ENCODE measurements at regions not wholly inside any gene's neighbourhood (a gene's known extent, or its start where the extent isn't known, plus 50 kb on each side); places are given as distances from the start of the nearest gene placed in this dataset.

- Histone ChIP-seq H3K79me1 (ENCODE audit: low read depth, low read length) (no peaks in the 10 kb centered on the region), H3K9me3 (replicated peaks in 1 of 2; ENCODE audit: control insufficient read depth in 2 of 2, insufficient read depth in 1 of 2, low read depth in 1 of 2, low read length in 2 of 2) (peaks cover 0 to 3% of the 10 kb centered on the region in 2 donors), H2BK5ac (ENCODE audit: low read length) (no peak overlapping the region), H3K4ac (ENCODE audit: low read length) (no peak overlapping the region), H3K36me3 (replicated peaks in 1 of 2; ENCODE audit: control insufficient read depth in 2 of 2, insufficient read depth in 2 of 2, low read length in 2 of 2) (no peaks in the 10 kb centered on the region), H3K27me3 (ENCODE audit: control insufficient read depth in 3 of 3, insufficient read depth in 3 of 3, low read depth in 1 of 3, low read length in 3 of 3) (no peaks in the 10 kb centered on the region), H3K14ac (ENCODE audit: low read length) (no peak overlapping the region), H2BK12ac (ENCODE audit: low read length) (no peak overlapping the region), H3K4me2 (ENCODE audit: insufficient read depth, low read length, poor library complexity, severe bottlenecking) (no peak overlapping the region), H2AFZ (ENCODE audit: low read length) (no peak overlapping the region), H2BK15ac (ENCODE audit: low read length) (no peak overlapping the region), H2BK120ac (ENCODE audit: low read depth, low read length) (no peak overlapping the region), H3K27ac (replicated peaks; ENCODE audit: low read length) (no peak overlapping the region), H3K23ac (ENCODE audit: low read depth, low read length, poor library complexity) (no peak overlapping the region), H3K9ac (ENCODE audit: low read depth, low read length, poor library complexity) (no peak overlapping the region), H4K91ac (ENCODE audit: low read depth, low read length, poor library complexity) (no peak overlapping the region), H4K8ac (ENCODE audit: low read depth, low read length) (no peak overlapping the region), H2AK5ac (ENCODE audit: low read depth, low read length) (no peak overlapping the region), H3K4me3 (ENCODE audit: low read length in 2 of 2) (no peak overlapping the region), H3K4me1 (ENCODE audit: control insufficient read depth in 2 of 2, insufficient read depth in 1 of 2, low read depth in 1 of 2, low read length in 2 of 2) (peaks cover 1 to 4% of the 10 kb centered on the region in 2 donors), H3K18ac (ENCODE audit: low read length) (no peak overlapping the region)
- no peak for DNase-seq (ENCODE audit: low spot score)
- WGBS, 2 donors (ENCODE audit: extremely low coverage in 2 of 2, insufficient read length in 2 of 2, insufficient replicate concordance in 1 of 2), result no CpG with 5 or more reads among the region's 5 CpGs
Observed at GRCh38 chr10:129157185-129157584, 309.9 kb upstream of the MGMT start.

- peak; percentile 31 for DNase-seq (ENCODE audit: low spot score)
- Histone ChIP-seq H2AFZ (ENCODE audit: low read length) (no peak overlapping the region), H2BK15ac (ENCODE audit: low read length) (no peak overlapping the region), H3K9me3 (replicated peaks in 1 of 2; ENCODE audit: control insufficient read depth in 2 of 2, insufficient read depth in 1 of 2, low read depth in 1 of 2, low read length in 2 of 2) (no peaks in the 10 kb centered on the region), H3K27ac (replicated peaks; ENCODE audit: low read length) (no peak overlapping the region), H3K14ac (ENCODE audit: low read length) (no peak overlapping the region), H3K4me2 (ENCODE audit: insufficient read depth, low read length, poor library complexity, severe bottlenecking) (no peak overlapping the region), H3K4me3 (ENCODE audit: low read length in 2 of 2) (no peak overlapping the region), H3K79me1 (ENCODE audit: low read depth, low read length) (no peaks in the 10 kb centered on the region), H3K23ac (ENCODE audit: low read depth, low read length, poor library complexity) (no peak overlapping the region), H3K18ac (ENCODE audit: low read length) (no peak overlapping the region), H4K91ac (ENCODE audit: low read depth, low read length, poor library complexity) (no peak overlapping the region), H2BK12ac (ENCODE audit: low read length) (no peak overlapping the region), H2AK5ac (ENCODE audit: low read depth, low read length) (no peak overlapping the region), H2BK120ac (ENCODE audit: low read depth, low read length) (no peak overlapping the region), H3K4me1 (ENCODE audit: control insufficient read depth in 2 of 2, insufficient read depth in 1 of 2, low read depth in 1 of 2, low read length in 2 of 2) (peaks cover 1 to 4% of the 10 kb centered on the region in 2 donors), H3K27me3 (ENCODE audit: control insufficient read depth in 3 of 3, insufficient read depth in 3 of 3, low read depth in 1 of 3, low read length in 3 of 3) (no peaks in the 10 kb centered on the region), H3K36me3 (replicated peaks in 1 of 2; ENCODE audit: control insufficient read depth in 2 of 2, insufficient read depth in 2 of 2, low read length in 2 of 2) (no peaks in the 10 kb centered on the region), H3K9ac (ENCODE audit: low read depth, low read length, poor library complexity) (no peak overlapping the region), H2BK5ac (ENCODE audit: low read length) (no peak overlapping the region), H3K4ac (ENCODE audit: low read length) (no peak overlapping the region), H4K8ac (ENCODE audit: low read depth, low read length) (no peak overlapping the region)
- no CpG with 5 or more reads among the region's 2 CpGs for WGBS, 2 donors (ENCODE audit: extremely low coverage in 2 of 2, insufficient read length in 2 of 2, insufficient replicate concordance in 1 of 2)
Observed at GRCh38 chr10:129161150-129161549, 305.9 kb upstream of the MGMT start.

DNA sequence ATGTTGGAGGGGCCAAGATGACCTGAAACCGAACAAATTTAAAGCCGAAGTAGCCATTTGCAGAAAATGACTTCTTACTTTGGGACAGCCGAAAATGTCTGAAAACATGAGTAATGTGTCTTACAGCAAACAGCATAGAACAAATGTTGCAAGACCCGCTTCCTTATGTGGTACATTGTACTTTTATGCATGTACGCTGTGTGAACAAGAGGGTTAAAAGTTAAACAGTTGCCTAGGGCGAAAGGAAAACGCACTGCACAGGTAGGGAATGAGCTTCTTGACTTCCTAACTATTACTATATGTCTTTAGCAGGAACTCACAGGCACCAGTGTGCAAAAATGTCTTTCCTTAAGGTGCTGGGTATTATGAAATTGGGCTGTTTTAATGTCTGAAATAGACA is 303.5 kb upstream of the MGMT start:
- Histone ChIP-seq H3K23ac (ENCODE audit: low read depth, low read length, poor library complexity) (no peak overlapping the region), H3K4ac (ENCODE audit: low read length) (no peak overlapping the region), H2BK5ac (ENCODE audit: low read length) (no peak overlapping the region), H2AK5ac (ENCODE audit: low read depth, low read length) (no peak overlapping the region), H3K14ac (ENCODE audit: low read length) (no peak overlapping the region), H3K4me3 (ENCODE audit: low read length in 2 of 2) (no peak overlapping the region), H3K79me1 (ENCODE audit: low read depth, low read length) (no peaks in the 10 kb centered on the region), H3K36me3 (replicated peaks in 1 of 2; ENCODE audit: control insufficient read depth in 2 of 2, insufficient read depth in 2 of 2, low read length in 2 of 2) (no peaks in the 10 kb centered on the region), H4K8ac (ENCODE audit: low read depth, low read length) (no peak overlapping the region), H3K4me2 (ENCODE audit: insufficient read depth, low read length, poor library complexity, severe bottlenecking) (no peak overlapping the region), H3K18ac (ENCODE audit: low read length) (no peak overlapping the region), H3K27me3 (ENCODE audit: control insufficient read depth in 3 of 3, insufficient read depth in 3 of 3, low read depth in 1 of 3, low read length in 3 of 3) (no peaks in the 10 kb centered on the region), H2BK15ac (ENCODE audit: low read length) (no peak overlapping the region), H2AFZ (ENCODE audit: low read length) (no peak overlapping the region), H3K9ac (ENCODE audit: low read depth, low read length, poor library complexity) (no peak overlapping the region), H3K9me3 (replicated peaks in 1 of 2; ENCODE audit: control insufficient read depth in 2 of 2, insufficient read depth in 1 of 2, low read depth in 1 of 2, low read length in 2 of 2) (no peaks in the 10 kb centered on the region), H3K4me1 (ENCODE audit: control insufficient read depth in 2 of 2, insufficient read depth in 1 of 2, low read depth in 1 of 2, low read length in 2 of 2) (peaks cover 1 to 4% of the 10 kb centered on the region in 2 donors), H2BK12ac (ENCODE audit: low read length) (no peak overlapping the region), H2BK120ac (ENCODE audit: low read depth, low read length) (no peak overlapping the region), H4K91ac (ENCODE audit: low read depth, low read length, poor library complexity) (no peak overlapping the region), H3K27ac (replicated peaks; ENCODE audit: low read length) (no peak overlapping the region)
- WGBS, 2 donors (ENCODE audit: extremely low coverage in 2 of 2, insufficient read length in 2 of 2, insufficient replicate concordance in 1 of 2), result no CpG with 5 or more reads among the region's 7 CpGs
- DNase-seq (ENCODE audit: low spot score), result no peak

DNA sequence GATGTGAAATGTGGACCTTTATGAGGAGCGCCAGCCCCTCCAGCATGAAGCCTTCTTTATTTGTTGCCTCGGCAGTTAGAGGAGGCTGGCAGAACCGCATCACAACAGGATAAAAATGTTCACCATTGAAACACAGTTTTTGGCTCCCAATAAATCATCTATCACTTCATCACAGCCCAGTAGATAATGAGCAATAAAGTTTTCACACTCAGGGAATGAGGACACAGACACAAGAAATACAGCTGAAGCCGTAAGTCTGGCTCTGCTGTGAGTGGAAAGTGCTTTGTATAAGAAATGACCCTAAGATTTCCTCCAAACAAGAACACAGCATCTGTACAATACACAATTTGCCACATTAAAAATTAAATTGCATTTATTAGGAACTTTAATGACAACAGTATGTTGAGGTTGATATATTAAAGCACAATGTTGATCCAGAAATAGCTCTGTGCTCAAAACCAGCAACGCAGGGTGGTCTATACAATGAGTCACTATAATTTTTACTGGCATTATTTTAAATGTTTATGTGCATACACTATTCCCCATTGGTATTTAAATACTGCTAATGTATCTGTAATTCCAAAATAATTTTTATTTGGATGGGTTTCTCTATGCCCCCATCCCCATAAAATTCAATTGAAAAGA is 301.8 kb upstream of the MGMT start:
- no peak overlapping the region for H2AK5ac ChIP-seq (ENCODE audit: low read depth, low read length)
- DNase-seq (ENCODE audit: low spot score), result no peak
- H3K23ac ChIP-seq (ENCODE audit: low read depth, low read length, poor library complexity), result no peak overlapping the region
- no peak overlapping the region for H2BK120ac ChIP-seq (ENCODE audit: low read depth, low read length)
- H3K18ac ChIP-seq (ENCODE audit: low read length), result no peak overlapping the region
- no peak overlapping the region for H3K27ac ChIP-seq (replicated peaks; ENCODE audit: low read length)
- no peak overlapping the region for H3K4ac ChIP-seq (ENCODE audit: low read length)
- no peaks in the 10 kb centered on the region for H3K9me3 ChIP-seq (replicated peaks in 1 of 2; ENCODE audit: control insufficient read depth in 2 of 2, insufficient read depth in 1 of 2, low read depth in 1 of 2, low read length in 2 of 2)
- no peak overlapping the region for H3K9ac ChIP-seq (ENCODE audit: low read depth, low read length, poor library complexity)
- no peak overlapping the region for H4K91ac ChIP-seq (ENCODE audit: low read depth, low read length, poor library complexity)
- H3K4me3 ChIP-seq (ENCODE audit: low read length in 2 of 2), result no peak overlapping the region
- no peak overlapping the region for H4K8ac ChIP-seq (ENCODE audit: low read depth, low read length)
- no peak overlapping the region for H2BK5ac ChIP-seq (ENCODE audit: low read length)
- WGBS, 2 donors (ENCODE audit: extremely low coverage in 2 of 2, insufficient read length in 2 of 2, insufficient replicate concordance in 1 of 2), result no CpG with 5 or more reads among the region's 5 CpGs
- H3K4me2 ChIP-seq (ENCODE audit: insufficient read depth, low read length, poor library complexity, severe bottlenecking), result no peak overlapping the region
- H3K36me3 ChIP-seq (replicated peaks in 1 of 2; ENCODE audit: control insufficient read depth in 2 of 2, insufficient read depth in 2 of 2, low read length in 2 of 2), result no peaks in the 10 kb centered on the region
- peaks cover 3 to 4% of the 10 kb centered on the region in 2 donors for H3K4me1 ChIP-seq (ENCODE audit: control insufficient read depth in 2 of 2, insufficient read depth in 1 of 2, low read depth in 1 of 2, low read length in 2 of 2)
- no peak overlapping the region for H2BK12ac ChIP-seq (ENCODE audit: low read length)
- no peaks in the 10 kb centered on the region for H3K27me3 ChIP-seq (ENCODE audit: control insufficient read depth in 3 of 3, insufficient read depth in 3 of 3, low read depth in 1 of 3, low read length in 3 of 3)
- no peak overlapping the region for H2AFZ ChIP-seq (ENCODE audit: low read length)
- no peaks in the 10 kb centered on the region for H3K79me1 ChIP-seq (ENCODE audit: low read depth, low read length)
- no peak overlapping the region for H2BK15ac ChIP-seq (ENCODE audit: low read length)
- H3K14ac ChIP-seq (ENCODE audit: low read length), result no peak overlapping the region

All from neuronal stem cell (in vitro differentiated cells).